SK-N-SH (cell line): ENCODE measurements at regions not wholly inside any gene's neighbourhood (a gene's known extent, or its start where the extent isn't known, plus 50 kb on each side); places are given as distances from the start of the nearest gene placed in this dataset.

Experiments
- CTCF ChIA-PET: fragments of 300-600, 350-600 bp; formaldehyde crosslinking; extraction: SDS; loops from one replicate; lab custom pipeline; 2021; lab: Yijun Ruan, JAX
- POLR2A ChIA-PET: fragments of 350-600 bp; sonication (Branson Sonifier 250); formaldehyde crosslinking; extraction: SDS; loops from one replicate; lab custom pipeline; 2020; ENCODE audit warnings: antibody characterized with exemption, inconsistent platforms; lab: Yijun Ruan, JAX
- DNase-seq: peaks from one replicate; pipeline ENCODE4 v3.0.0; 2012
- H2AFZ ChIP-seq: fragments of 200-600 bp; sonication (generic); 2 replicates; pipeline ENCODE4 v1.8.1; 2016; ENCODE audit warnings: antibody characterized with exemption, mild to moderate bottlenecking, low read depth
- H3F3A ChIP-seq: fragments of 200-600 bp; sonication (generic); replicated peaks from 2 replicates; pipeline ENCODE3; 2016; ENCODE audit warnings: antibody characterized with exemption, mild to moderate bottlenecking; ENCODE audit not compliant: insufficient read depth
- H3K27ac ChIP-seq, 2 experiments: fragments of 200-500 bp in 1 of 2; fragments of 200-600 bp in 1 of 2; sonication (Bioruptor generic) in 1 of 2; sonication (generic), shearing (Covaris generic) in 1 of 2; 2 replicates each; pipeline versions ENCODE4 v1.5.1 to v1.6.1; 2014 to 2016; ENCODE audit warnings: low read depth in 2 of 2, inconsistent platforms in 1 of 2, low read length in 1 of 2, mild to moderate bottlenecking in 1 of 2, mixed read lengths in 1 of 2
- H3K27me3 ChIP-seq: fragments of 200-600 bp; sonication (generic), shearing (Covaris generic); 2 replicates; pipeline ENCODE4 v1.6.1; 2016; ENCODE audit warnings: mixed run types; ENCODE audit not compliant: insufficient read depth
- H3K36me3 ChIP-seq, 2 experiments: fragments of 200-500 bp in 1 of 2; fragments of 200-600 bp in 1 of 2; sonication (Bioruptor generic) in 1 of 2; sonication (generic) in 1 of 2; replicated peaks in 1 of 2; 2 replicates each; pipeline versions ENCODE3 to v1.5.1; 2014 to 2016; ENCODE audit warnings: low read length in 1 of 2, mild to moderate bottlenecking in 1 of 2; ENCODE audit not compliant: insufficient read depth in 2 of 2, control insufficient read depth in 1 of 2
- H3K4me1 ChIP-seq, 2 experiments: fragments of 200-500 bp in 1 of 2; fragments of 200-600 bp in 1 of 2; sonication (Bioruptor generic) in 1 of 2; sonication (generic), shearing (Covaris generic) in 1 of 2; 2 replicates each; pipeline versions ENCODE4 v1.5.1 to v1.6.1; 2014 to 2016; ENCODE audit warnings: low read depth in 1 of 2, low read length in 1 of 2, mixed run types in 1 of 2; ENCODE audit not compliant: insufficient read depth in 2 of 2, control insufficient read depth in 1 of 2
- H3K4me2 ChIP-seq: fragments of 200-600 bp; sonication (generic), shearing (Covaris generic); 2 replicates; pipeline ENCODE4 v1.6.1; 2017; ENCODE audit warnings: mixed run types
- H3K4me3 ChIP-seq, 2 experiments: fragments of 200-500 bp in 1 of 2; fragments of 200-600 bp in 1 of 2; sonication (Bioruptor generic) in 1 of 2; sonication (generic), shearing (Covaris generic) in 1 of 2; 2 replicates each; pipeline versions ENCODE4 v1.5.1 to v1.8.1; 2014 to 2016; ENCODE audit warnings: low read depth in 2 of 2, inconsistent platforms in 1 of 2, low read length in 1 of 2, mild to moderate bottlenecking in 1 of 2, mixed read lengths in 1 of 2, moderate library complexity in 1 of 2
- H3K79me2 ChIP-seq: fragments of 200-600 bp; sonication (generic); 2 replicates; pipeline ENCODE4 v1.8.1; 2017; ENCODE audit warnings: mild to moderate bottlenecking; ENCODE audit not compliant: insufficient read depth
- H3K9ac ChIP-seq: fragments of 200-600 bp; sonication (generic); 2 replicates; pipeline ENCODE4 v1.6.1; 2017; ENCODE audit warnings: mixed run types
- H3K9me2 ChIP-seq: fragments of 200-600 bp; sonication (generic); 2 replicates; pipeline ENCODE4 v1.6.1; 2017; ENCODE audit warnings: mixed run types
- H3K9me3 ChIP-seq: fragments of 200-600 bp; sonication (generic); 2 replicates; pipeline ENCODE4 v1.6.1; 2017; ENCODE audit warnings: mixed run types, mild to moderate bottlenecking, moderate library complexity
- H4K20me1 ChIP-seq: fragments of 200-600 bp; sonication (generic); 2 replicates; pipeline ENCODE4 v1.6.1; 2017; ENCODE audit warnings: mild to moderate bottlenecking, mixed run types; ENCODE audit not compliant: insufficient read depth
- CHD2 ChIP-seq: fragments of 150-350 bp; IDR thresholded peaks from 2 replicates; pipeline ENCODE4 v1.6.1; 2018; ENCODE audit warnings: low read length; ENCODE audit not compliant: partially characterized antibody
- ELF1 ChIP-seq: IDR thresholded peaks from 2 replicates; pipeline ENCODE4 v1.4.0; 2012
- EZH2phosphoT487 ChIP-seq: fragments of 200-600 bp; sonication (generic); IDR thresholded peaks from 2 replicates; pipeline ENCODE4 v1.6.1; 2017; ENCODE audit warnings: low read depth, mixed run types, mild to moderate bottlenecking, antibody characterized with exemption, moderate library complexity, borderline replicate concordance
- GATA2 ChIP-seq: sonication (generic); formaldehyde crosslinking; IDR thresholded peaks from 2 replicates; pipeline ENCODE4 v1.5.0; 2020; ENCODE audit warnings: mild to moderate bottlenecking, missing genetic modification reagents
- MXI1 ChIP-seq: IDR thresholded peaks from 2 replicates; pipeline ENCODE4 v1.6.1; 2012; ENCODE audit warnings: mild to moderate bottlenecking, low read depth, low read length, improper control_type of control experiment
- NFIC ChIP-seq: IDR thresholded peaks from 2 replicates; pipeline ENCODE4 v1.4.0; 2012; ENCODE audit warnings: borderline replicate concordance
- POLR2AphosphoS5 ChIP-seq: IDR thresholded peaks from 2 replicates; pipeline ENCODE4 v1.6.1; 2012; ENCODE audit warnings: low read depth, low read length
- RFX5 ChIP-seq: IDR thresholded peaks from 2 replicates; pipeline ENCODE4 v1.6.1; 2012; ENCODE audit warnings: mild to moderate bottlenecking, improper control_type of control experiment, low read length
- RXRA ChIP-seq: IDR thresholded peaks from 2 replicates; pipeline ENCODE4 v1.4.0; 2012; ENCODE audit warnings: low read depth, mild to moderate bottlenecking, borderline replicate concordance
- SIN3A ChIP-seq: IDR thresholded peaks from 2 replicates; pipeline ENCODE4 v1.6.1; 2012; ENCODE audit warnings: low read depth, mild to moderate bottlenecking, low read length, moderate library complexity, borderline replicate concordance
- TAF1 ChIP-seq: IDR thresholded peaks from 2 replicates; pipeline ENCODE4 v1.6.1; 2012; ENCODE audit warnings: low read depth, mild to moderate bottlenecking, low read length, moderate library complexity, borderline replicate concordance
- TEAD4 ChIP-seq: IDR thresholded peaks from 2 replicates; pipeline ENCODE4 v1.4.0; 2012; ENCODE audit warnings: mild to moderate bottlenecking, borderline replicate concordance; ENCODE audit not compliant: insufficient read depth
- WGBS: methylation state at CpG from one replicate; pipeline ENCODE4 v1.1.6; 2017; ENCODE audit warnings: low lambda C conversion rate; 5-methylcytosine and 5-hydroxymethylcytosine counted together
- TF ChIP-seq, protein P1 (sequence below): IDR thresholded peaks from 2 replicates; pipeline ENCODE4 v1.4.0; 2012; ENCODE audit warnings: low read depth
- TF ChIP-seq, protein P2 (sequence below): IDR thresholded peaks from 2 replicates; pipeline ENCODE4 v1.4.0; 2012; ENCODE audit warnings: low read depth, borderline replicate concordance
- TF ChIP-seq, protein P3 (sequence below): IDR thresholded peaks from 2 replicates; pipeline ENCODE4; 2012
- TF ChIP-seq, protein P4 (sequence below): fragments of 150-350 bp; IDR thresholded peaks from 2 replicates; pipeline ENCODE4 v1.6.1; 2017; ENCODE audit warnings: antibody characterized with exemption, low read length, low read depth, borderline replicate concordance
- TF ChIP-seq, protein P5 (sequence below): IDR thresholded peaks from 2 replicates; pipeline ENCODE4 v1.6.1; 2012; ENCODE audit warnings: mild to moderate bottlenecking, low read depth, low read length, moderate library complexity

DNA sequence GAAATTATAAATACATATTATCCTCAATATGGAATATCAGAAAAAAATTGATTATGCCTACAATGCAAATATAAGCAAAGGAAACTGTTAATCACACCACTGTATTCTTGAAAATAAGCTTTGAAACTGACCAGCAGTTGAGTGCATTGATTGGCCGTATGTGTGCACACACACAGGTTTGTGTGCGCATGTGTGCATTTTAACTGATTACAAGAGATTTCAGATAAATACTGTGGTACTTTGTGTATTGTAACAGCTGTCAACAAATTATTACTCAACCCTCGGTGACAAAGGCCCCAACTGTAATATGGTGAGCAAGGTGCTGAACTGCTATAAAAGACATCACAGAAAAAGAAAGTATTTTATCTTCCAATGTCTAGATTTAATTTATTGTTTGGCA is 1238.9 kb upstream of the ALCAM start:
- Histone ChIP-seq H3K36me3 (no peaks in the 10 kb centered on the region), H3K27ac (no peak overlapping the region), H3K9me2 (no peaks in the 10 kb centered on the region), H3K4me3 (no peak overlapping the region), H2AFZ (no peak overlapping the region), H3K27me3 (no peaks in the 10 kb centered on the region), H3K9ac (no peak overlapping the region), H3F3A (peaks cover 11% of the 10 kb centered on the region), H3K4me2 (no peak overlapping the region), H4K20me1 (no peaks in the 10 kb centered on the region)
- 82% methylated on average over 3 of the region's 3 CpGs for WGBS
- no peak for TF ChIP-seq RFX5
- TF ChIP-seq POLR2AphosphoS5 = no peak
- TF ChIP-seq NFIC = no peak
- TF ChIP-seq, all 33 proteins: peak for 0
- H3K4me1 ChIP-seq = peaks cover 0 to 3% of the 10 kb centered on the region in 2 experiments; a peak in 2 of 4 replicates
- ChIA-PET POLR2A (no interaction called here), CTCF (interaction anchor here (0.7 kb wide), 1 partner anchor 32 kb away, joined by 3 read pairs; no protein-coding TSS in a partner anchor)
- H3K9me3 ChIP-seq = peaks cover 6% of the 10 kb centered on the region; the same call in 1 of the 2 replicates
- no peaks in the 10 kb centered on the region for H3K79me2 ChIP-seq
- no peak for DNase-seq

DNA sequence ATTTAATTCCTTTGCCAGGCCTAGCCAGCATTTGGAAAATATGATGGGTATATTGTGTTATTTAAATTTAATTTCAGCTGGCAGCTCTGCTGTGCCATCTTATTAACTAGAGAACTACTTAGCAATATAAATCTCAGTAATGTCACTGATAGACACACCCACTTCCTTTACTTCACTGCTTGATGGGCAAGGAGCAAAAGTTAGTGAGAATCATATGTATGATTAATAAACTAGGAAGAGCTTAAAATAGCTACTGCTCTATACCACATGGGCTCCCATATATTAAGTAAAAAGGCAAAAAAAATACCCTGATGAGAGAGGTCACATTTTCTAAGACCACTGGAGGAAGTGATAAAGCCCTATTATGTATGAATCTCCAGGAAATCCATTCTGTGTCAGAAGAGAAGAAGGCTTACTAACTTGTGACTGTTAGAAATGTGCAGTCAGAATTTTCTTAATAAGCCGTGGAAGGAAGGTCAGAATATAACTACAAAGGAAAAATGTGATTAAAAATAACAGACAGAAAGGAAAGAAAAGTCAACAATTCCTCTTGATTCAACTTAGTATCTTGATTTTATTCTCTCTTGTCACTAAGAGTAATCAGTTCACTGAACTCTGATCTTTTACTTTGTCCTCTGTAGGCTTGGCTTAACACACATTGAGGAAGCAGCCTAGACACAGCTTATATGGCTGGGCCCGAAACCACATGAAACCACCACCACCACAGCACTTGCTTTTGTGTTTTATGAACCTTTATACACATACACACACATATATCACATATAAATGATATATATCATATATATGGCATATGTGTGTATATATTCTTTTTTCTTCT is 1233.9 kb upstream of the ALCAM start:
- CTCF ChIA-PET = no interaction called here
- H2AFZ ChIP-seq = peak overlapping the region; percentile 75; the same call in 1 of the 2 replicates
- peaks cover 6% of the 10 kb centered on the region; the same call in 1 of the 2 replicates for H3K9me3 ChIP-seq
- H3K36me3 ChIP-seq = no peaks in the 10 kb centered on the region
- peaks cover 0 to 16% of the 10 kb centered on the region in 2 experiments; a peak in 3 of 4 replicates for H3K4me1 ChIP-seq
- H3K4me3 ChIP-seq = no peak overlapping the region
- H3F3A ChIP-seq = peaks cover 23% of the 10 kb centered on the region
- H3K79me2 ChIP-seq = no peaks in the 10 kb centered on the region
- H3K9ac ChIP-seq = peak overlapping the region; percentile 33; the same call in 1 of the 2 replicates
- no peaks in the 10 kb centered on the region for H3K9me2 ChIP-seq
- peak overlapping the region; percentile 47; the same call in 1 of the 2 replicates for H3K4me2 ChIP-seq
- WGBS = 37% methylated on average over 2 of the region's 2 CpGs
- H3K27me3 ChIP-seq = no peaks in the 10 kb centered on the region
- DNase-seq = peak; percentile 7
- no peaks in the 10 kb centered on the region for H4K20me1 ChIP-seq
- POLR2A ChIA-PET = no interaction called here
- peak overlapping the region; percentile 81 to 83 for H3K27ac ChIP-seq
- TF ChIP-seq ELF1 = no peak
- TF ChIP-seq MXI1 = no peak
- TF ChIP-seq CHD2 = no peak
- TF ChIP-seq RXRA = no peak
- no peak for TF ChIP-seq GATA2 (CRISPR knock-in tag)
- 0 out of 2 replicates have a peak, but pooled peaks have one; percentile 32 for TF ChIP-seq TEAD4
- TF ChIP-seq, protein P1, sequence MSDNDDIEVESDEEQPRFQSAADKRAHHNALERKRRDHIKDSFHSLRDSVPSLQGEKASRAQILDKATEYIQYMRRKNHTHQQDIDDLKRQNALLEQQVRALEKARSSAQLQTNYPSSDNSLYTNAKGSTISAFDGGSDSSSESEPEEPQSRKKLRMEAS = no peak
- no peak for TF ChIP-seq EZH2phosphoT487
- no peak for TF ChIP-seq TAF1
- no peak for TF ChIP-seq SIN3A
- TF ChIP-seq, protein P2, sequence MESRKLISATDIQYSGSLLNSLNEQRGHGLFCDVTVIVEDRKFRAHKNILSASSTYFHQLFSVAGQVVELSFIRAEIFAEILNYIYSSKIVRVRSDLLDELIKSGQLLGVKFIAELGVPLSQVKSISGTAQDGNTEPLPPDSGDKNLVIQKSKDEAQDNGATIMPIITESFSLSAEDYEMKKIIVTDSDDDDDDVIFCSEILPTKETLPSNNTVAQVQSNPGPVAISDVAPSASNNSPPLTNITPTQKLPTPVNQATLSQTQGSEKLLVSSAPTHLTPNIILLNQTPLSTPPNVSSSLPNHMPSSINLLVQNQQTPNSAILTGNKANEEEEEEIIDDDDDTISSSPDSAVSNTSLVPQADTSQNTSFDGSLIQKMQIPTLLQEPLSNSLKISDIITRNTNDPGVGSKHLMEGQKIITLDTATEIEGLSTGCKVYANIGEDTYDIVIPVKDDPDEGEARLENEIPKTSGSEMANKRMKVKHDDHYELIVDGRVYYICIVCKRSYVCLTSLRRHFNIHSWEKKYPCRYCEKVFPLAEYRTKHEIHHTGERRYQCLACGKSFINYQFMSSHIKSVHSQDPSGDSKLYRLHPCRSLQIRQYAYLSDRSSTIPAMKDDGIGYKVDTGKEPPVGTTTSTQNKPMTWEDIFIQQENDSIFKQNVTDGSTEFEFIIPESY = no peak
- TF ChIP-seq NFIC = peak; percentile 45; the same call in 1 of the 2 replicates
- TF ChIP-seq, protein P3, sequence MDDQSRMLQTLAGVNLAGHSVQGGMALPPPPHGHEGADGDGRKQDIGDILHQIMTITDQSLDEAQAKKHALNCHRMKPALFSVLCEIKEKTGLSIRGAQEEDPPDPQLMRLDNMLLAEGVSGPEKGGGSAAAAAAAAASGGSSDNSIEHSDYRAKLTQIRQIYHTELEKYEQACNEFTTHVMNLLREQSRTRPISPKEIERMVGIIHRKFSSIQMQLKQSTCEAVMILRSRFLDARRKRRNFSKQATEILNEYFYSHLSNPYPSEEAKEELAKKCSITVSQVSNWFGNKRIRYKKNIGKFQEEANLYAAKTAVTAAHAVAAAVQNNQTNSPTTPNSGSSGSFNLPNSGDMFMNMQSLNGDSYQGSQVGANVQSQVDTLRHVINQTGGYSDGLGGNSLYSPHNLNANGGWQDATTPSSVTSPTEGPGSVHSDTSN = peak; percentile 90
- TF ChIP-seq, protein P4, sequence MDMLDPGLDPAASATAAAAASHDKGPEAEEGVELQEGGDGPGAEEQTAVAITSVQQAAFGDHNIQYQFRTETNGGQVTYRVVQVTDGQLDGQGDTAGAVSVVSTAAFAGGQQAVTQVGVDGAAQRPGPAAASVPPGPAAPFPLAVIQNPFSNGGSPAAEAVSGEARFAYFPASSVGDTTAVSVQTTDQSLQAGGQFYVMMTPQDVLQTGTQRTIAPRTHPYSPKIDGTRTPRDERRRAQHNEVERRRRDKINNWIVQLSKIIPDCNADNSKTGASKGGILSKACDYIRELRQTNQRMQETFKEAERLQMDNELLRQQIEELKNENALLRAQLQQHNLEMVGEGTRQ = no peak
- TF ChIP-seq, protein P5, sequence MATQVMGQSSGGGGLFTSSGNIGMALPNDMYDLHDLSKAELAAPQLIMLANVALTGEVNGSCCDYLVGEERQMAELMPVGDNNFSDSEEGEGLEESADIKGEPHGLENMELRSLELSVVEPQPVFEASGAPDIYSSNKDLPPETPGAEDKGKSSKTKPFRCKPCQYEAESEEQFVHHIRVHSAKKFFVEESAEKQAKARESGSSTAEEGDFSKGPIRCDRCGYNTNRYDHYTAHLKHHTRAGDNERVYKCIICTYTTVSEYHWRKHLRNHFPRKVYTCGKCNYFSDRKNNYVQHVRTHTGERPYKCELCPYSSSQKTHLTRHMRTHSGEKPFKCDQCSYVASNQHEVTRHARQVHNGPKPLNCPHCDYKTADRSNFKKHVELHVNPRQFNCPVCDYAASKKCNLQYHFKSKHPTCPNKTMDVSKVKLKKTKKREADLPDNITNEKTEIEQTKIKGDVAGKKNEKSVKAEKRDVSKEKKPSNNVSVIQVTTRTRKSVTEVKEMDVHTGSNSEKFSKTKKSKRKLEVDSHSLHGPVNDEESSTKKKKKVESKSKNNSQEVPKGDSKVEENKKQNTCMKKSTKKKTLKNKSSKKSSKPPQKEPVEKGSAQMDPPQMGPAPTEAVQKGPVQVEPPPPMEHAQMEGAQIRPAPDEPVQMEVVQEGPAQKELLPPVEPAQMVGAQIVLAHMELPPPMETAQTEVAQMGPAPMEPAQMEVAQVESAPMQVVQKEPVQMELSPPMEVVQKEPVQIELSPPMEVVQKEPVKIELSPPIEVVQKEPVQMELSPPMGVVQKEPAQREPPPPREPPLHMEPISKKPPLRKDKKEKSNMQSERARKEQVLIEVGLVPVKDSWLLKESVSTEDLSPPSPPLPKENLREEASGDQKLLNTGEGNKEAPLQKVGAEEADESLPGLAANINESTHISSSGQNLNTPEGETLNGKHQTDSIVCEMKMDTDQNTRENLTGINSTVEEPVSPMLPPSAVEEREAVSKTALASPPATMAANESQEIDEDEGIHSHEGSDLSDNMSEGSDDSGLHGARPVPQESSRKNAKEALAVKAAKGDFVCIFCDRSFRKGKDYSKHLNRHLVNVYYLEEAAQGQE = no peak
